Adipose tissue (tissue), 3 donors: ENCODE measurements at regions not wholly inside any gene's neighbourhood (a gene's known extent, or its start where the extent isn't known, plus 50 kb on each side); places are given as distances from the start of the nearest gene placed in this dataset.
"Not testable (repeated sequence)": the region's sequence is repeated elsewhere in the genome, so short reads cannot be mapped to it uniquely, and the experiment has no call there.

Source experiments
- H3K27ac ChIP-seq: one replicate; pipeline ENCODE4 v1.5.1; 2013; ENCODE audit warnings: low read depth, low read length
- WGBS, 3 donors: extraction: QIAGEN DNeasy Blood & Tissue Kit; methylation state at CpG; one replicate each; pipeline ENCODE4 v1.1.7; 2013; 5-methylcytosine and 5-hydroxymethylcytosine counted together
- donor health status: healthy with polysubstance abuse.
- donor health status: Bipolar disorder and iron deficiency.
- donor health status: healthy.

DNA sequence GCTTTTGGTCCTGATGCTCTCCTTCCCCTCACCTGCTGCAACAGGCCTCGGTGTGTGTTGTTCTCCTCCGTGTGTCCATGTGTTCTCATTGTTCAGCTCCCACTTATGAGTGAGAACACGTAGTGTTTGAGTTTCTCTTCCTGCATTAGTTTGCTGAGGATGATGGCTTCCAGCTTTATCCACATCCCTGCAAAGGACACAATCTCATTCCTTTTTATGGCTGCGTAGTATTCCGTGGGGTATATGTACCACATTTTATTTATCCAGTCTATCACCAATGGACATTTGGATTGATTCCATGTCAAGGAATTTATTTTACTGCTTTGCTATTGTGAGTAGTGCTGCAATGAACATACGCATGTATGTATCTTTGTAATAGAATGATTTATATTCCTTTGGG lies 116.9 kb upstream of the SIRPG start:
- H3K27ac ChIP-seq, result no peak overlapping the region
- WGBS, 3 donors, result 96 to 98% (median 98%) methylated on average over 6 of the region's 6 CpGs

DNA sequence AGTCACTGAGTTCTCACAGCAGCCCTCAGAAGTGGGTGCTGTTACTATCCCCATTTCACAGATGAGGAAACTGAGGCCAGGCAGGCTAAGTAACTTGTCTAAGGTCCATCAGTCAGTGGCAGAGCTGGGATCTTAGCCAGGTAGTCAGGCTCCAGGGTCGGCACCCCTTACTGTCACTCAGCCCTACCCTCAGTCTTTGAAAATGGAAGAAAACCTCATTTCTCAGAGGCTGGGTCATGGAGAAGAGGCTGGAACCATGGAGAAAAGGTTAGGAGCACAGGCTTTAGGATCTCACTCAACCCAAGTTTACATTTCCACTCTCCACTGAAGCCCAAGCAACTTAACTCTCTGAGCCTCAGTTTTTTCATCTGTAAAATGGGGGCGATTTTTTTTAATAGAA lies 116.2 kb upstream of the SIRPG start:
- WGBS, 3 donors, result 83 to 95% (median 93%) methylated on average over 2 of the region's 2 CpGs
- H3K27ac ChIP-seq, result no peak overlapping the region

DNA sequence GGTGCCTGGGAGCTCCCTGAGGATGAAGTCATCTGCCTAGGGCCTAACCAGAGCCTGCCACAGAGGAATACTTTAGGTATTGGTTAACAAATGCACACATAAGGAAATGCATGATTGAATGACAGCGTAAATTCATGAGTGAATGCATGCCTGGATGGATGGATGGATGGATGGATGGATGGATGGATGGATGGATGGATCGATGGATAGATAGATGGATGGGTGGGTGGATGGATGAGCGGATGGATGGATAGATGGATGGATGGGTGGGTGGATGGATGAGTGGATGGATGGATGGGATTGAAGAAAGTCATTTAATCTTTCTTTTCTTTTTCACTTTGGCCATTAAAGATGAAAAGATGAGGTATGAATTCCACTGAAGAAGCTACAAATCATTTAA lies 111.9 kb upstream of the SIRPG start:
- WGBS, 3 donors, result 86 to 94% (median 92%) methylated on average over 3 of the region's 3 CpGs
- no peak overlapping the region for H3K27ac ChIP-seq

DNA sequence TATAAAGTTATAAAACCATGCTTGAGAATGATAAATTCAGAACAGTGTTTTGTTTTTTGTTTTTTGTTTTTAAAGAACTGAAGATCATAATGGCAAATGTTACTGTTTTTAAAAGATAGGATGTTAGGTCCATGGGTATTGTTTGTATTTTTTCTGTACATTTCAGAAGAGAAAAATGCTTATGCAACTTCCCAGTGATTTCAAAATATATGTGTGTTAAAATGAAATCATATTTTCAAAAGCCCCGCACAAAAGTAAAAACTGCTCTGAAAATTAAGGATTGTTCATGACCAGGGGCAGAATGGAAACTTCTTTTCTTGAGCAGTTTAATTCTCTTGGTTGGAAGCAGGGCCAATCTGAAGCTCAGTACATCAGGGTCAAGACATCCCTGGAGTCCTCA lies 109.2 kb upstream of the SIRPG start:
- WGBS, 3 donors, result 59 to 94% (median 73%) methylated on average over 1 of the region's 1 CpG
- H3K27ac ChIP-seq, result no peak overlapping the region

DNA sequence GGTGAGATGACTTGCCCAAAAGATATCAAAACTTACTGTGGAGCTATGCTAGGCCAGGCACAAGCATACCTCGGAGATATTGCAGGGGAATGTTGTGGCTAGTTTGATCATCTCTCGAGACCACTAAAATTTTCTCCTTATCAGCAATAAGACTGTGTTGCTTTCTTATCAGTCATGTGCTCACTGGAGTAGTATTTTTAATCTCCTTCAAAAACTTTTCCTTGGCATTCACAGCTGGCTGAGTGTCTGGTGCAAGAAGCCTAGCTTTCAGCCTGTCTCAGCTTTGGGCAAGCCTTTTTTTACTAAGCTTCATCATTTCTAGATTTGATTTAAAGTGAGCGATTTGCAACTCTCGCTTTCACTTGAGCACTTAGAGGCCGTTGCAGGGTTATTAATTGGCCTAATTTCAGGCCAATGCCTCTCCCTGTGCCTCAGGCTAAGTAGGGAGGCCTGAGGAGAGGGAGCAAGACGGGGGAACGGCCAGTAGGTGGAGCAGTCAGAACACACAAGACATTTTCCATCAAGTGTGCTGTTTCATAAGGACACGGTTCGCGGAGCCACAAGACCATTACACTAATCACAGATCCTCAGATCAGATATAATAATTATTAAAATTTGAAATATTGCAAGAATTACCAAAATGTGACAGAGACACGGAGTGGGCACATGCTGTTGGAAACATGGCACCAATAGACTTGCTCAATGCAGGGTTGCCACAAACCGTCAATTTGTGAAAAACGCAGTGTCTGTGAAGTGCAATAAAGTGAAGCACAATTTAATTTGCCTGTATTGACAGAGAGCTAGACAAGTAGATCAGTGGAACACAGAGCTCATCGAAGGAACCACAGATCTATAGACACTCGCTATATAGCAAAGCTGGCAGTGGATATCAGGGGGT lies 106.8 kb upstream of the SIRPG start:
- no peak overlapping the region for H3K27ac ChIP-seq
- 27 to 30% (median 28%) methylated on average over 15 of the region's 15 CpGs for WGBS, 3 donors

DNA sequence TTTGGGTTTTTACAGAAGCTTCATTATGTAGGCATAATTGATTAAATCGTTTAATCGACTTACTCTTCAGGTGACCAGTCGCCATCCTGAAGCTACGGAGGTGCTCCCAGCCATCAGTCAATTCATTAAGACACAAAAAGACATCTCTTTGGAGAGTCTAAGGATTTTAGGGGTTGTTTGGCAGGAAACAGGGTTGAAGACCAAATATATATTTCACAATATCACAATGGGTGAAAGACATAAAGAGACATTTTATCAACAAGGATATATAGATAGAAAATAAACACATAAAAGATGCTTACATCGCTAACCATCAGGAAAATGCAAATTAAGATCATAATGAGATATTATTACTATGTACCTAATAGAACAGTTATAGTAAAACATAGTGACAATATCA lies 104.0 kb upstream of the SIRPG start:
- 65 to 87% (median 85%) methylated on average over 5 of the region's 5 CpGs for WGBS, 3 donors
- H3K27ac ChIP-seq, result no peak overlapping the region

DNA sequence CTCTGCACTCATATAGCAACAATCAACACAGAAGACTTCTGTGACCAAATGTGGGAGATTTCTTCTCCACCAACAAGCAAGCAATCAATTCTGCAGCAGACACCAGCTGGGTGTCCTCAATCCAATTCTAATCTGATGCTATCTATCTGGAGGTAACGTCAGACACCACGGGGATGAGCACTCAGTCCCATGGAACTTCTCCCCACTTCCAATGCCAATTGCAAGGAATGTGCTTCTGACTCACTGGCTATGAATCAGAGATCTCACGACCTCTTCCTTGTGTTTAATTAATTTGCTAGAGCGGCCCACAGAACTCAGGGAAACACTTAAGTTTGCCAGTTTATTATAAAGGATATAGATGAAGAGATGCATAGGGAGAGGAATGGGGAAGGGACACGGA lies 103.5 kb upstream of the SIRPG start:
- WGBS, 3 donors, result 55 to 58% (median 58%) methylated on average over 5 of the region's 5 CpGs
- H3K27ac ChIP-seq, result no peak overlapping the region

DNA sequence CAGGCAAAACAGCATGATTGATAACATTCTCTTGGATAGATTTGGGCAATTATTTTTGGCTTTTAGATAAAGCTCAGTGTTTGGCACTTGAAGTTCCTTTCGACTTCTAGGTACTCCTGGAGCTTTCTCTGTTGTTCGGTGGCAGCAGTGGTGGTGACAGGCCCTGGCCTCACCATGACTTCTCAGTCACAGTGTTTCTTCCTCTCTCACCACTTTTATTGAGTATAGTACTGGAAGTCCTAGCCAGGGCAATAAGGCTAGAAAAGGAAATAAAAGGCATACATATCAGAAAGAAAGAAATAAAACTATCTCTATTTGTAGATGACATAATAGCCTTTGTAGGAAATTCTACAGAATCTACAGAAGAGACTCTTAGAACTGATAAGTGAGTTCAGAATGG lies 101.2 kb upstream of the SIRPG start:
- 40 to 84% (median 80%) methylated on average over 2 of the region's 2 CpGs for WGBS, 3 donors
- H3K27ac ChIP-seq, result no peak overlapping the region

DNA sequence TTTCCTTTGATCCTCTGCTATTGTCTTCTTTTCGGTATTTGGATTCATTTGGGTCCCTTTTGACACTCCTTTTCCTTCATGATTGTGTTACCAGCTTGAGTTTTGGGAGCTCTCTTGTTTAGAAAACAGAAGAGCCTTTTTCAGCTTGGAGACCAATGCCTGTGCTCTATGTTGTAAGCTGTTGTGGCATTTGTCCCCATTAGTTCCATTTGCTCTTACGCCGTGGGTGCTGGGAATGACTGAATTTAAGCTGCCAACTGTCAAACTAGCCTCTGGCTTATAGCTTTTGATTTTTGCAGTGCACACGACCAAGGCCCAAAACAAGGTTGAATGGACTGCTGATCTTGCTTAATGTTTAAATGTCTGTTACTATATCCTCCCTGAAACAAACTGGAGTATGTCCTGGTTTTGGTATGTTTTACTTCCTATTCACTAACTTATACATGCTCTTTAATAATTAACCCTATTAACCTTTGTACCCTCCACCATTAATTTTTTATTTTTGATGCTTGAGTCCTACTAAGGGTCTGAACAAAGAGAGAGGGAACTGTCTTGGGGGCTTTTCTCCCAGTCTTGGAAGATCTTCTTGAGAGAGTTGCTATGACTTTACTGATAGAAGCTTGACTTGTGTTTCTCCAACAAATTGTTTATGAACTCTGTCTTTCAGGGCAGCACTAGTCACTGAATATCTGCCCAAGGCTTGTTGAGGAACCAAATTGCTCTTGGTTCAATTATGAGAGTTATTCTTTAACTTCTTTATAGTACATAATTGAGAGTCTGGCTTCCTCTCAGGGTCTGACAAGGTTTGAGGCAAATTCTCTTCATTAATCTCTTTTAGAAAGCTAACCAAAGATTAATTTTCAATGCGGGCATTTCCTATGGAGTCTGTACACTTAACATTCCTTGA lies 100.3 kb upstream of the SIRPG start:
- 48 to 63% (median 59%) methylated on average over 5 of the region's 5 CpGs for WGBS, 3 donors
- H3K27ac ChIP-seq, result no peak overlapping the region

DNA sequence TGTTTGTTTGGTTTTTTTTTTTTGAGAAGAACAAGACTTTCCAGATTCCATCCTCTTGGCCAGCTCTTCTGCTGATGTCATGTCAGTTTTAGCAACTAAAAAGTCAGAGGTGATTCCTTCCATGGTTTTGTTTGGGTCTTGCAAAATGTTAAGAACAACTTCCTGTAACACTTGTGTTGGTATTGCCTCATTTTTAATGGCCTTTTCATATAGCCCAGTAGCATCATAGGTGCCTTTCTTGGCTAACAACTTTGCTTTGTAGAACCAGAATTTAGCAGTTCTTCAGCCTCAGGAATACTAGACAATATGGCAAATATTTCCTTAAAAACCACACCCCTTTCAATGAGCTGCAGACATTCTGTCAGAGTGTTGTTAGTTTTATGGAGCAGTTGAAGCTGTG lies 99.5 kb upstream of the SIRPG start:
- no peak overlapping the region for H3K27ac ChIP-seq

DNA sequence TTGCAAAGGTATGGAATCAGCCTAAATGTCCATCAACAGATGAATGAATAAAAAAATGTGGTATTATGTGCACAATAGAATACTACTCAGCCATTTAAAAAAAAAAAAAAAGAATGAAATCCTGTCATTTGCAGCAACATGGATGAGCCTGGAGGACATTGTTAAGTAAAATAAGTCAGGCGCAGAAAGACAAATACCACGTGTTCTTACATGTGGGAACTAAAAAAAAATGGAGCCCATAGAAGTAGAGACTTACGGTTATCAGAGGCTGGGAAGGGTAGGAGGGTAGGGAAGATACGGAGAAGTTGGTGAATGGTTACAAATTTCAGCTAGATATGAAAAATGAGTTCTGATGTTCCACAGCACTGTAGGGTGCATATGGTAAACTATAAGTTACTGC lies 97.2 kb upstream of the SIRPG start:
- H3K27ac ChIP-seq, result no peak overlapping the region
- WGBS, 3 donors, result 69 to 86% (median 82%) methylated on average over 4 of the region's 4 CpGs

DNA sequence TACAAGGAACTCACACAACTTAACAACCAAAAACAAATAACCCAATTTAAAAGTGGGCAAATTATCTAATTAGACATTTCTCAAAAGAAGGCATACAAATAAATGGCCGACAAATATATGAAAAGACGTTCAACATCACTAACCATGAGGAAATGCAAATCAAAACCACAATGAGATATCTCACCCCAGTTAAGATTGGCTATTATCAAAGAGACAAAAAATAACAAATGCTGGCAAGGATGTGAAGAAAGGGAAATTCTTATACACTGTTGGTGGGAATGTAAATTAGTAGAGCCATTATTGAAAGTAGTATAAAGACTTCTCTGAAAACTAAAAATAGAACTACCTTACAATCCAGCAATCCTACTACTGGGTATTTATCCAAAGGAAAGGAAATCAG lies 96.7 kb upstream of the SIRPG start:
- 56 to 61% (median 59%) methylated on average over 2 of the region's 2 CpGs for WGBS, 3 donors
- no peak overlapping the region for H3K27ac ChIP-seq

DNA sequence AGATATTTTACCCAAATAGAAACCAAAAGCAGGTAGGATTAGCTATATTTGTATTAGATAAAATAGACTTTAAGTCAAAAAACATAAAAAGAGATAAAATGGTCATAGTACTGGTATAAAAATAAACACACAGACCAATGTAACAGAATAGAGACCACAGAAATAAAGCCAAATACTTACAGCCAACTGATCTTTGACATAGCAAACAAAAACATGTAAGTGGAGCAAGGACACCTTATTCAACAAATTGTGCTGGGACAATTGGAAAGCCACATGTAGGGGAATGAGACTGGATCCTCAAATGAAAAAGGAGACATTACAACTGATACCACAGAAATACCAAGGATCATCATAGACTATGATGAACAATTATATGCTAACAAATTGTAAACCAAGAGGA lies 94.5 kb upstream of the SIRPG start:
- no peak overlapping the region for H3K27ac ChIP-seq

DNA sequence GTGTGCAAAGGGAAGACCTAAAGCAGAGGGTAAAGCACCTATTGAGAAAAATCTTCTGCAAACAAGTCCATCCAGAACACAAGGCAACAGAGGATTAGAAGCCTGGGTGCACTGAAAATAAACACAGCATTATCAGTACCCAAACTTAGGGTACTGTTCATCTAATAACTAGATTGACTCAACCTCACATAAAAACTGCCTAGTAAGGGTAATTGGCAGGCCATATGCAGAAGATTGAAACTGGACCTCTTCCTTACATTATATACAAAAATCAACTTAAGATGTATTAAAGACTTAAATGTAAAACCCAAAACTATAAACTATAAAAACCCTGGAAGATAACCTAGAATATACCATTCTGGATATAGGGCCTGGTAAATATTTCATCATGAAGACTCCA lies 91.2 kb upstream of the SIRPG start:
- H3K27ac ChIP-seq, result no peak overlapping the region

DNA sequence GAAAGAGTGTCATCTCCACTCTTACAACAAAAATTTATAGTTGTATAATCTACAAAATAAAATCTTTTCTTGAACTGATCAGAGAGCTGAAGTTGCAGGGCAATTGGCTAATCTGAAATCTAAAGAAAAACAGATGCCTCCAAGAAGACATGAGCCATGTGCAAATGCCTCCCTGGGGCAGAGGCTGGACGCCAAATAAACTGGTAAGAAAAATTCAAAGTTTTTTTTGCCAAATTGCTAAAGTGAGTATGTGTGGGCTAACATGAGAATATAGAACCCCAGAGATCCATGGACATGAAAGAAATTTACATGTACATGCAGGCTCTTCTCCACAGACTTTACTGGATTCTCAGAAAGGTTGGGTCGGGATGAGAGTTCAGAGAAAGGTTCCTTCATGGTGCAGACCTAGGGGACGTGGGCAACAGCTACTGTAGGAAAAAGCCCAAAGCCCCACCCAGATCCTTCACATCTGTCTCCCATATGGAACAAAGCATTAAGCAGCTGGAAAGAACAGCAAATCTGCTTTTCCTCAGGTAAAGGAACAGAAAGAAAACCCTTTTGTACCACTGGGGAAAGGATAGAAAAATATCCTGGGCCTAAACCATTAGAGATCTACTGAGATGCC lies 90.5 kb upstream of the SIRPG start:
- H3K27ac ChIP-seq, result no peak overlapping the region
- WGBS, 3 donors, result 35 to 63% (median 53%) methylated on average over 3 of the region's 3 CpGs

DNA sequence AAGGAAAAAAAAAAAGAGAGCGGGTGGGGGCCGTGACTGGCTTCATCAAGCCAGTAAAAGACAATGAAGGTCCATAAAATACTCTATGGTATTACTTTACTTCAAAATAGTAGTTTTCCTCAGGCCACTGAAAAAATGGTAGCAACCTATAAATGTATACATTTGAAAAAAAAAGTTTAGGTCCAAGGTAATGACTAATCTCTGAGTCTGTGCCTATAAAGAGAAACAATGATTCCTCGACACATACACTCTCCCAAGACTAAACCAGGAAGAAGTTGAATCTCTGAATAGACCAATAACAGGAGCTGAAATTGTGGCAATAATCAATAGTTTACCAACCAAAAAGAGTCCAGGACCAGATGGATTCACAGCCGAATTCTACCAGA lies 84.5 kb upstream of the SIRPG start:
- 65 to 73% (median 71%) methylated on average over 3 of the region's 4 CpGs for WGBS, 3 donors
- H3K27ac ChIP-seq, result not testable (repeated sequence)

DNA sequence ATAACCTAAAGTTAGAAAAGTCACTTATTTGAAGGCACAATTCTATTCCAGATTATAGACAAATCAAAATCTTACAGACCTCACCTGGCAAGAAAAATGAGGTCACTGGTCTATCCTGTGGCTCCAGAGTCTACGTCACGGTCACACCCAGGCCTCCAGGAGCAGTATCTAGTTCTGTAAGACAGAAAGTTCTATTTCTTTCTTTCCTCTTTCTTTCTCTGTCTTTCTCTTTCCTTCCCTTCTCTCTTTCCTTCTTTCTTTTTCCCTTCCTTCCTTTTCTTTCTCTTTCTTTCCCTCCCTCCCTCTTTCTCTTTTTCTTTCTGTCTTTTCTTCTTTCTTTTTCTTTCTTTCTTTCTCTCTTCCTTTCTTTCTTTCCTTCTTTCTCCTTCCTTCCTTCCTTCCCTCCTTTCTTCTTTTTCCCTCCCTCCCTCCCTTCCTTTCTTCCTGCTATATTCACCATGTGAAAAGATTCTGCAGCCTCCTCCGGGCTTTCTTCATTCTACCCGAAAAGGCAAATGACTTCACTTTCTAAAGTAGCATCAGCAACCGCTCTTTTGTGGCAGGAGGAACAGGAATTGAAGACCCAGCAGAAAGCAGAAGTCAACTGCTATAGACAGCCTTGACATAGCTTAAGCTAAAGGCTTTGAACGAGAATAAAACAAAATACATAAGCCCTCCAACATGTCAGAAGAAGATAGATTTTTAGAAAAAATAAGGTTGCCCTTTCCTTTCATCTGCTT lies 83.9 kb upstream of the SIRPG start:
- 48 to 67% (median 51%) methylated on average over 6 of the region's 6 CpGs for WGBS, 3 donors
- H3K27ac ChIP-seq, result no peak overlapping the region

DNA sequence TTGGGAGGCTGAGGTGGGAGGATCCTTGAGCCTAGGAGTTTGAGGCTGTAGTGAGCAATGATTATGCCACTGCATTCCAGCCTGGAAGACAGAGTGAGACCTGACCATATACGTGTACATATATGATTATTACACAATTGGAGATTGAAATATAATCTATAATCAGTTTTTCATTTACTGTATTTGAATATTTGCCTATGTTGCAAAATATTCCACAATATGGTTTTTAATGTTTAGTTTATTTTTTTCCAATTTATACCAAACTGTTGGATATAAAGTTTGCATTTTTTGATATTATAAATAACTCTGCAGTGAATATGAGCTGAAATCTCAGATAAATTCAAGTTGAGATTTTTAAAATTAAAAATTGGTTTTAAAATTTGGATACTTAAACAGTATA lies 79.6 kb upstream of the SIRPG start:
- 73 to 90% (median 89%) methylated on average over 1 of the region's 1 CpG for WGBS, 3 donors
- no peak overlapping the region for H3K27ac ChIP-seq
